PC-3 (cell line): ENCODE measurements at regions not wholly inside any gene's neighbourhood (a gene's known extent, or its start where the extent isn't known, plus 50 kb on each side); places are given as distances from the start of the nearest gene placed in this dataset.

Source experiments
- ATAC-seq: fragments of 200-7000 bp; cut with Tn5 transposase; 2 replicates; pipeline ENCODE4 v1.9.1; 2020; ENCODE audit warnings: mild to moderate bottlenecking, moderate library complexity
- BruUV-seq: library from RNA; stranded (reverse); fragments of 400-500 nt; replicated peaks from 2 replicates; lab custom pipeline; 2021; lab: Mats Ljungman, UMichigan
- CTCF ChIA-PET: fragments of 300-600 bp; sonication (Branson Sonifier 250); formaldehyde crosslinking; loops from one replicate; lab custom pipeline; 2022; ENCODE audit warnings: antibody characterized with exemption; lab: Charles Lee
- POLR2A ChIA-PET: fragments of 300-600 bp; sonication (Branson Sonifier 250); formaldehyde crosslinking; loops from one replicate; lab custom pipeline; 2022; ENCODE audit warnings: antibody characterized with exemption; ENCODE audit not compliant: unreplicated experiment; lab: Charles Lee
- DNase-seq: peaks from one replicate; pipeline ENCODE4 v3.0.0-alpha.2; 2015
- H2AFZ ChIP-seq: fragments of 300-600 bp; sonication (generic); 2 replicates; pipeline ENCODE4 v1.6.0; 2016; ENCODE audit warnings: antibody characterized with exemption, low read length
- H3F3A ChIP-seq: fragments of 300-600 bp; sonication (generic); one replicate; pipeline ENCODE4 v1.6.0; 2017; ENCODE audit warnings: antibody characterized with exemption, low read length, control low read depth, mild to moderate bottlenecking; ENCODE audit not compliant: unreplicated experiment
- H3K27ac ChIP-seq: fragments of 300-600 bp; sonication (generic); 2 replicates; pipeline ENCODE4 v1.5.1; 2016; ENCODE audit warnings: mild to moderate bottlenecking, low read length
- H3K27me3 ChIP-seq: fragments of 300-600 bp; sonication (generic); 2 replicates; pipeline ENCODE4 v1.6.1; 2016; ENCODE audit warnings: low read length, mixed read lengths
- H3K36me3 ChIP-seq: fragments of 300-600 bp; sonication (generic); 2 replicates; pipeline ENCODE4 v1.6.1; 2016; ENCODE audit warnings: low read depth, mixed run types, low read length, mixed read lengths
- H3K4me1 ChIP-seq: fragments of 300-600 bp; sonication (generic); 2 replicates; pipeline ENCODE4 v1.5.1; 2016; ENCODE audit warnings: low read length; ENCODE audit not compliant: insufficient read depth
- H3K4me2 ChIP-seq: fragments of 300-600 bp; sonication (generic); 2 replicates; pipeline ENCODE4 v1.6.0; 2016; ENCODE audit warnings: low read length
- H3K4me3 ChIP-seq: fragments of 300-600 bp; sonication (generic); 2 replicates; pipeline ENCODE4 v1.5.1; 2016; ENCODE audit warnings: mild to moderate bottlenecking, low read length, mixed read lengths
- H3K79me2 ChIP-seq: fragments of 300-600 bp; sonication (generic); 2 replicates; pipeline ENCODE4 v1.6.1; 2017; ENCODE audit warnings: low read length, mixed read lengths
- H3K9ac ChIP-seq: fragments of 300-600 bp; sonication (generic); 2 replicates; pipeline ENCODE4 v1.6.0; 2016; ENCODE audit warnings: mild to moderate bottlenecking, low read length
- H3K9me2 ChIP-seq: fragments of 300-600 bp; sonication (generic); replicated peaks from 2 replicates; pipeline ENCODE4 v1.6.1; 2016; ENCODE audit warnings: mixed run types, low read length, mixed read lengths
- H3K9me3 ChIP-seq: fragments of 300-600 bp; sonication (generic); 2 replicates; pipeline ENCODE4 v1.6.1; 2016; ENCODE audit warnings: low read length, mixed read lengths
- H4K20me1 ChIP-seq: fragments of 300-600 bp; sonication (generic); 2 replicates; pipeline ENCODE4 v1.6.1; 2016; ENCODE audit warnings: low read length, mixed read lengths
- intact Hi-C: fragments of 100-400 bp; cut with micrococcal nuclease; formaldehyde crosslinking; loops from 2 replicates; pipeline ENCODE4 v1.9.0; 2023
- TF ChIP-seq, protein P1 (sequence below): fragments of 300-600 bp; sonication (generic); conservative IDR thresholded peaks from 2 replicates; pipeline ENCODE4 v1.5.1; 2017; ENCODE audit warnings: antibody characterized with exemption, low read depth, mild to moderate bottlenecking, low read length

DNA sequence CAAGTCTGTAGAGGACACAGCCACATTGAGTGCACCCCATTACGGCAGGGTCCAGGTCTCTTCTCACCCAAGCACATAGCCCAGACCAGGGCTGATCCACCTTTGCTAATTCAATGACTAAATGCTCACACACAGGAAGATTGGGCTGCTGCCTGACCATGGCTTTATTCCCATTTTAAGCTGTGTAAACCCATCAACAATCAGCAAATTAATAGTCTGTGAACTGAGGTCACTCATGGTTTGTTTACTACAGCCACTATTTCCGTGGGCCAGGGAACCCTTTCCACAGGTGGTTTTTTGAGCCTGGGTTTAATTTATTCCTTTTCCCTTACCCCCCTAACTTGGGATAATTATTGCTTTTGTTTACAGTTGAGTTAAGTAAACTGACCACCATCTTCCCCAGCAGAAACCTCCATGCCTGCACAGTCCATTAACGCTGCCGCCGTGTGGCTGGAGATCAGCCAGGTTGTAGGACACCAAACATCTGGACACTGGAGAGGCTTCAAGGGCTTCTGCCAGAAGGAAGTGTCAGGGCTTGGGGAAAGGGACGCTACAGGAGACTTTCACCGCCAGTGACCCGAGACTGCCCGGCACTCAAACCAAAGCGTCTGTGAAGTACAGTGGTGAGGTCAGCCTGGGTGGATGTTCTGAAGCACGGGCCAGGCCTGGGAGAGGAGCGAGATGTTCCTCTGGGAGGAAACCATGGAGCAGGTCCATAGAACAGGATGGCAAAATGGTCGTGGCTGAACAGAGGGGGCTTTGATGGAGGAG, 282.9 kb downstream of the DYSF start:
- H2AFZ ChIP-seq = no peak overlapping the region
- no peaks in the 10 kb centered on the region for H3K4me1 ChIP-seq
- no peak overlapping the region for H3K27ac ChIP-seq
- H3K9ac ChIP-seq = no peak overlapping the region
- H3K27me3 ChIP-seq = no peaks in the 10 kb centered on the region
- intact Hi-C loops = no loop called here
- H3K79me2 ChIP-seq = no peaks in the 10 kb centered on the region
- ATAC-seq (no peak), DNase-seq (no peak)
- H3K36me3 ChIP-seq = no peaks in the 10 kb centered on the region
- BruUV-seq = no TSS peak
- H3K4me2 ChIP-seq = no peak overlapping the region
- ChIA-PET CTCF (no interaction called here), POLR2A (no interaction called here)
- TF ChIP-seq, protein P1, sequence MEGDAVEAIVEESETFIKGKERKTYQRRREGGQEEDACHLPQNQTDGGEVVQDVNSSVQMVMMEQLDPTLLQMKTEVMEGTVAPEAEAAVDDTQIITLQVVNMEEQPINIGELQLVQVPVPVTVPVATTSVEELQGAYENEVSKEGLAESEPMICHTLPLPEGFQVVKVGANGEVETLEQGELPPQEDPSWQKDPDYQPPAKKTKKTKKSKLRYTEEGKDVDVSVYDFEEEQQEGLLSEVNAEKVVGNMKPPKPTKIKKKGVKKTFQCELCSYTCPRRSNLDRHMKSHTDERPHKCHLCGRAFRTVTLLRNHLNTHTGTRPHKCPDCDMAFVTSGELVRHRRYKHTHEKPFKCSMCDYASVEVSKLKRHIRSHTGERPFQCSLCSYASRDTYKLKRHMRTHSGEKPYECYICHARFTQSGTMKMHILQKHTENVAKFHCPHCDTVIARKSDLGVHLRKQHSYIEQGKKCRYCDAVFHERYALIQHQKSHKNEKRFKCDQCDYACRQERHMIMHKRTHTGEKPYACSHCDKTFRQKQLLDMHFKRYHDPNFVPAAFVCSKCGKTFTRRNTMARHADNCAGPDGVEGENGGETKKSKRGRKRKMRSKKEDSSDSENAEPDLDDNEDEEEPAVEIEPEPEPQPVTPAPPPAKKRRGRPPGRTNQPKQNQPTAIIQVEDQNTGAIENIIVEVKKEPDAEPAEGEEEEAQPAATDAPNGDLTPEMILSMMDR = no peak
- no peaks in the 10 kb centered on the region for H3K9me3 ChIP-seq
- H4K20me1 ChIP-seq = no peaks in the 10 kb centered on the region
- H3K4me3 ChIP-seq = no peak overlapping the region
- H3K9me2 ChIP-seq = no peaks in the 10 kb centered on the region
- no peaks in the 10 kb centered on the region for H3F3A ChIP-seq
